GM12878 (cell line): ENCODE measurements at regions not wholly inside any gene's neighbourhood (a gene's known extent, or its start where the extent isn't known, plus 50 kb on each side); places are given as distances from the start of the nearest gene placed in this dataset.

Source experiments
- ATAC-seq: fragments of 200-7000 bp; cut with Tn5 transposase; 3 replicates; pipeline ENCODE4 v1.9.1; 2020; ENCODE audit warnings: mild to moderate bottlenecking, moderate library complexity
- BruUV-seq: library from RNA; stranded (reverse); fragments of 400-500 nt; replicated peaks from 2 replicates; lab custom pipeline; 2021; lab: Mats Ljungman, UMichigan
- CTCF ChIA-PET: fragments of 300-600 bp; sonication (Branson Sonifier 250); formaldehyde crosslinking; extraction: SDS; loops from one replicate; lab custom pipeline; 2021; ENCODE audit warnings: inconsistent platforms; lab: Yijun Ruan, JAX
- POLR2A ChIA-PET: fragments of 350-600 bp; formaldehyde crosslinking; extraction: SDS; loops from one replicate; lab custom pipeline; 2021; ENCODE audit warnings: inconsistent platforms; lab: Charles Lee
- RAD21 ChIA-PET: fragments of 300-600 bp; sonication (Branson Sonifier 250); formaldehyde crosslinking; loops from one replicate; lab custom pipeline; 2023; ENCODE audit warnings: antibody characterized with exemption; ENCODE audit not compliant: unreplicated experiment; lab: Charles Lee
- SMC1A ChIA-PET: fragments of 300-600 bp; sonication (Branson Sonifier 250); formaldehyde crosslinking; loops from one replicate; lab custom pipeline; 2023; ENCODE audit not compliant: unreplicated experiment, uncharacterized antibody; lab: Charles Lee
- DNase-seq: peaks from one replicate; pipeline ENCODE4 v3.0.0-alpha.2; 2011; ENCODE audit warnings: low read depth, low spot score
- FAIRE-seq: peaks from 3 replicates; lab custom pipeline; 2011; peaks lifted over from hg19 to GRCh38; lab: Jason Lieb, UNC
- H2AFZ ChIP-seq: 2 replicates; pipeline ENCODE4 v1.6.0; 2011; ENCODE audit warnings: low read depth, low read length, control low read depth; ENCODE audit not compliant: control insufficient read depth
- H3K27ac ChIP-seq: 2 replicates; pipeline ENCODE4 v1.5.1; 2011; ENCODE audit warnings: control low read depth; ENCODE audit not compliant: control insufficient read depth, insufficient read depth
- H3K27me3 ChIP-seq, 2 experiments: replicated peaks in 1 of 2; 2 replicates each; pipeline versions ENCODE4 v1.6.0 to v1.6.1; 2011; ENCODE audit warnings: low read length in 1 of 2; ENCODE audit not compliant: control insufficient read depth in 2 of 2, insufficient read depth in 2 of 2
- H3K36me3 ChIP-seq, 2 experiments: 2 replicates each; pipeline ENCODE4 v1.5.1; 2011; ENCODE audit warnings: low read length in 1 of 2; ENCODE audit not compliant: control insufficient read depth in 2 of 2, insufficient read depth in 2 of 2
- H3K4me1 ChIP-seq: 2 replicates; pipeline ENCODE4 v1.6.1; 2011; ENCODE audit warnings: mild to moderate bottlenecking, low read length, moderate library complexity, mixed read lengths; ENCODE audit not compliant: control insufficient read depth, insufficient read depth
- H3K4me2 ChIP-seq: 2 replicates; pipeline ENCODE4 v1.6.0; 2011; ENCODE audit warnings: control low read depth; ENCODE audit not compliant: control insufficient read depth, insufficient read depth
- H3K4me3 ChIP-seq: fragments of 200-600 bp; sonication (generic); 2 replicates; pipeline ENCODE4 v1.5.1; 2016
- H3K79me2 ChIP-seq: 2 replicates; pipeline ENCODE4 v1.6.0; 2011; ENCODE audit warnings: low read length; ENCODE audit not compliant: control insufficient read depth, insufficient read depth
- H3K9ac ChIP-seq: 2 replicates; pipeline ENCODE4 v1.8.0; 2011; ENCODE audit warnings: low read length, control low read depth, mixed read lengths; ENCODE audit not compliant: control insufficient read depth, insufficient read depth
- H3K9me3 ChIP-seq: replicated peaks from 3 replicates; pipeline ENCODE4 v1.5.1; 2011; ENCODE audit warnings: mild to moderate bottlenecking, low read length; ENCODE audit not compliant: control insufficient read depth, insufficient read depth
- H4K20me1 ChIP-seq: 2 replicates; pipeline ENCODE4 v1.6.0; 2011; ENCODE audit not compliant: control insufficient read depth, insufficient read depth
- BMI1 ChIP-seq: fragments of 450-650 bp; IDR thresholded peaks from 2 replicates; pipeline ENCODE4 v1.6.1; 2016; ENCODE audit warnings: mild to moderate bottlenecking, moderate library complexity, borderline replicate concordance
- FOS ChIP-seq: IDR thresholded peaks from 3 replicates; pipeline ENCODE4 v1.6.1; 2011; ENCODE audit warnings: borderline replicate concordance; ENCODE audit not compliant: insufficient read length; ENCODE audit errors: extremely low read depth
- GATAD2B ChIP-seq: fragments of 450-650 bp; conservative IDR thresholded peaks from 2 replicates; pipeline ENCODE4 v1.6.1; 2017; ENCODE audit warnings: low read depth, mild to moderate bottlenecking, moderate library complexity
- HDAC6 ChIP-seq: fragments of 200-600 bp; sonication (generic); IDR thresholded peaks from one replicate; pipeline ENCODE4 v1.8.0; 2017; ENCODE audit warnings: antibody characterized with exemption; ENCODE audit not compliant: unreplicated experiment
- HSF1 ChIP-seq: fragments of 150-350 bp; IDR thresholded peaks from 2 replicates; pipeline ENCODE4 v1.6.1; 2014; ENCODE audit warnings: mild to moderate bottlenecking, low read depth, low read length
- IKZF1 ChIP-seq: fragments of 450-650 bp; conservative IDR thresholded peaks from 2 replicates; pipeline ENCODE4 v1.6.1; 2017; ENCODE audit warnings: antibody characterized with exemption, mild to moderate bottlenecking
- JUND ChIP-seq: IDR thresholded peaks from 2 replicates; pipeline ENCODE4 v1.6.1; 2012; ENCODE audit warnings: low read depth, mild to moderate bottlenecking, low read length, improper control_type of control experiment, moderate library complexity
- KAT2A ChIP-seq: conservative IDR thresholded peaks from 2 replicates; pipeline ENCODE4 v1.6.1; 2011; ENCODE audit warnings: low read depth, low read length; ENCODE audit not compliant: control insufficient read depth
- MTA3 ChIP-seq: IDR thresholded peaks from 2 replicates; pipeline ENCODE4 v1.6.1; 2012; ENCODE audit warnings: low read length, inconsistent platforms, borderline replicate concordance
- NKRF ChIP-seq: fragments of 450-650 bp; conservative IDR thresholded peaks from 2 replicates; pipeline ENCODE4 v1.6.1; 2017; ENCODE audit warnings: mild to moderate bottlenecking, moderate library complexity
- SMAD1 ChIP-seq: fragments of 450-650 bp; IDR thresholded peaks from 2 replicates; pipeline ENCODE4 v1.6.1; 2018; ENCODE audit warnings: mild to moderate bottlenecking, low read depth; ENCODE audit not compliant: partially characterized antibody
- SP1 ChIP-seq: IDR thresholded peaks from one replicate; pipeline ENCODE4 v1.6.1; 2011; ENCODE audit warnings: low read depth, low read length
- TARDBP ChIP-seq: IDR thresholded peaks from 2 replicates; pipeline ENCODE4 v1.6.1; 2016; ENCODE audit warnings: borderline replicate concordance
- ZNF217 ChIP-seq: fragments of 450-650 bp; IDR thresholded peaks from 2 replicates; pipeline ENCODE4 v1.6.1; 2017; ENCODE audit warnings: antibody characterized with exemption, mild to moderate bottlenecking
- ZSCAN29 ChIP-seq: fragments of 450-650 bp; IDR thresholded peaks from 2 replicates; pipeline ENCODE4 v1.6.1; 2017; ENCODE audit warnings: mild to moderate bottlenecking, moderate library complexity
- WGBS: methylation state at CpG from one replicate; pipeline ENCODE4 v1.1.6; 2016; ENCODE audit warnings: low lambda C conversion rate; ENCODE audit not compliant: insufficient replicate concordance, insufficient coverage; ENCODE audit errors: missing lambda C conversion rate; 5-methylcytosine and 5-hydroxymethylcytosine counted together
- in situ Hi-C: fragments of 300-500 bp; cut with MboI; formaldehyde crosslinking; loops from 9 replicates; pipeline ENCODE4 v1.14.3; 2018; ENCODE audit warnings: mixed read lengths
- intact Hi-C: fragments of 100-400 bp; cut with micrococcal nuclease; formaldehyde crosslinking; loops from one replicate; pipeline ENCODE4 v1.14.2; 2022; ENCODE audit not compliant: unreplicated experiment
- TF ChIP-seq, protein P1 (sequence below): IDR thresholded peaks from 2 replicates; pipeline ENCODE4 v1.6.1; 2012; ENCODE audit warnings: improper control_type of control experiment, low read depth, low read length; ENCODE audit not compliant: insufficient replicate concordance

GRCh38 chr5:145479271-145479670 is 355.9 kb downstream of the PRELID2 start (continued):
- TF ChIP-seq, protein P1, sequence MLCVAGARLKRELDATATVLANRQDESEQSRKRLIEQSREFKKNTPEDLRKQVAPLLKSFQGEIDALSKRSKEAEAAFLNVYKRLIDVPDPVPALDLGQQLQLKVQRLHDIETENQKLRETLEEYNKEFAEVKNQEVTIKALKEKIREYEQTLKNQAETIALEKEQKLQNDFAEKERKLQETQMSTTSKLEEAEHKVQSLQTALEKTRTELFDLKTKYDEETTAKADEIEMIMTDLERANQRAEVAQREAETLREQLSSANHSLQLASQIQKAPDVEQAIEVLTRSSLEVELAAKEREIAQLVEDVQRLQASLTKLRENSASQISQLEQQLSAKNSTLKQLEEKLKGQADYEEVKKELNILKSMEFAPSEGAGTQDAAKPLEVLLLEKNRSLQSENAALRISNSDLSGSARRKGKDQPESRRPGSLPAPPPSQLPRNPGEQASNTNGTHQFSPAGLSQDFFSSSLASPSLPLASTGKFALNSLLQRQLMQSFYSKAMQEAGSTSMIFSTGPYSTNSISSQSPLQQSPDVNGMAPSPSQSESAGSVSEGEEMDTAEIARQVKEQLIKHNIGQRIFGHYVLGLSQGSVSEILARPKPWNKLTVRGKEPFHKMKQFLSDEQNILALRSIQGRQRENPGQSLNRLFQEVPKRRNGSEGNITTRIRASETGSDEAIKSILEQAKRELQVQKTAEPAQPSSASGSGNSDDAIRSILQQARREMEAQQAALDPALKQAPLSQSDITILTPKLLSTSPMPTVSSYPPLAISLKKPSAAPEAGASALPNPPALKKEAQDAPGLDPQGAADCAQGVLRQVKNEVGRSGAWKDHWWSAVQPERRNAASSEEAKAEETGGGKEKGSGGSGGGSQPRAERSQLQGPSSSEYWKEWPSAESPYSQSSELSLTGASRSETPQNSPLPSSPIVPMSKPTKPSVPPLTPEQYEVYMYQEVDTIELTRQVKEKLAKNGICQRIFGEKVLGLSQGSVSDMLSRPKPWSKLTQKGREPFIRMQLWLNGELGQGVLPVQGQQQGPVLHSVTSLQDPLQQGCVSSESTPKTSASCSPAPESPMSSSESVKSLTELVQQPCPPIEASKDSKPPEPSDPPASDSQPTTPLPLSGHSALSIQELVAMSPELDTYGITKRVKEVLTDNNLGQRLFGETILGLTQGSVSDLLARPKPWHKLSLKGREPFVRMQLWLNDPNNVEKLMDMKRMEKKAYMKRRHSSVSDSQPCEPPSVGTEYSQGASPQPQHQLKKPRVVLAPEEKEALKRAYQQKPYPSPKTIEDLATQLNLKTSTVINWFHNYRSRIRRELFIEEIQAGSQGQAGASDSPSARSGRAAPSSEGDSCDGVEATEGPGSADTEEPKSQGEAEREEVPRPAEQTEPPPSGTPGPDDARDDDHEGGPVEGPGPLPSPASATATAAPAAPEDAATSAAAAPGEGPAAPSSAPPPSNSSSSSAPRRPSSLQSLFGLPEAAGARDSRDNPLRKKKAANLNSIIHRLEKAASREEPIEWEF = no peak
- TF ChIP-seq HSF1 = no peak

DNA sequence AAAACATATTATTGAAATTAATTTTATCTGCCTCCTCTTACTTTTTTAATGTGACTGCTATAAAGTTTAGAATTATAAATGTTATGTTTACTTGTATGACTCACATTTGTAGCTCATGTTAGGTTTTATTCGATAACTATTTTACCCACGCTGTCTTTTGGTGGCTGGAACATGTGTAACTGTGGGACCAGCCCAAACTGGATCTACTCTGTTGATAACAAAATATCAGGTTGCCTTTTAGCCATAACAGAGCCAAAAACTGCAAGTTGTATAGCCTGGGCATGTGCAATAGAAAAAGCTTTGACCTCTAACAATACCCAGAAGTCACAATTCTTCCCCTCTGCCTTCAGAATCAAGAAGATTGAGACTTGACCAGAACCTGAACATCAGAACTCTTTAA is 356.5 kb downstream of the PRELID2 start:
- no peak for TF ChIP-seq ZSCAN29
- no peak for TF ChIP-seq GATAD2B
- no peak for TF ChIP-seq SP1
- TF ChIP-seq ZNF217 = no peak
- TF ChIP-seq NKRF = no peak
- TF ChIP-seq SMAD1 = no peak
- TF ChIP-seq IKZF1 = no peak
- no peak for TF ChIP-seq TARDBP
- TF ChIP-seq FOS = no peak
- TF ChIP-seq BMI1 = no peak
- TF ChIP-seq MTA3 = no peak
- TF ChIP-seq HDAC6 = no peak
- TF ChIP-seq KAT2A = no peak
- no peak for TF ChIP-seq JUND
- TF ChIP-seq, all 136 proteins: peak for 0
- Histone ChIP-seq H4K20me1 (no peaks in the 10 kb centered on the region), H3K27ac (no peak overlapping the region), H3K4me1 (no peaks in the 10 kb centered on the region), H2AFZ (no peak overlapping the region), H3K79me2 (no peaks in the 10 kb centered on the region), H3K9me3 (no peaks in the 10 kb centered on the region), H3K4me2 (no peak overlapping the region), H3K4me3 (no peak overlapping the region), H3K27me3 (no peaks in the 10 kb centered on the region), H3K36me3 (no peaks in the 10 kb centered on the region), H3K9ac (no peak overlapping the region)
- no TSS peak for BruUV-seq
- intact Hi-C loops (no loop called here), in situ Hi-C loops (no loop called here)
- ChIA-PET SMC1A (no interaction called here), CTCF (no interaction called here), RAD21 (no interaction called here), POLR2A (no interaction called here)
- FAIRE-seq (no peak), ATAC-seq (no peak), DNase-seq (no peak)
- 13% methylated on average over 2 of the region's 2 CpGs for WGBS
